HEK293 (cell line): ENCODE measurements at regions not wholly inside any gene's neighbourhood (a gene's known extent, or its start where the extent isn't known, plus 50 kb on each side); places are given as distances from the start of the nearest gene placed in this dataset.

Source experiments
- KLF7 ChIP-seq: fragments of 450-650 bp; formaldehyde crosslinking; IDR thresholded peaks from 2 replicates; pipeline ENCODE4 v1.5.1; 2016; ENCODE audit warnings: missing biosample characterization, missing genetic modification characterization, borderline replicate concordance
- MZF1 ChIP-seq: fragments of 450-650 bp; formaldehyde crosslinking; IDR thresholded peaks from 2 replicates; pipeline ENCODE4 v1.5.1; 2017; ENCODE audit warnings: missing biosample characterization, missing genetic modification characterization, borderline replicate concordance
- ZFP3 ChIP-seq: fragments of 450-650 bp; formaldehyde crosslinking; IDR thresholded peaks from 2 replicates; pipeline ENCODE4 v1.5.1; 2016; ENCODE audit warnings: low read depth, missing biosample characterization, missing genetic modification characterization
- ZNF510 ChIP-seq: fragments of 450-650 bp; formaldehyde crosslinking; IDR thresholded peaks from 2 replicates; pipeline ENCODE4 v1.5.1; 2018; ENCODE audit warnings: mild to moderate bottlenecking, missing genetic modification characterization, missing biosample characterization; ENCODE audit not compliant: insufficient replicate concordance
- ZNF521 ChIP-seq: fragments of 450-650 bp; formaldehyde crosslinking; IDR thresholded peaks from 2 replicates; pipeline ENCODE4 v1.5.1; 2017; ENCODE audit warnings: missing biosample characterization, mild to moderate bottlenecking, missing genetic modification characterization
- TF ChIP-seq, protein P1 (sequence below): fragments of 450-650 bp; formaldehyde crosslinking; IDR thresholded peaks from 2 replicates; pipeline ENCODE4 v1.5.1; 2016; ENCODE audit warnings: missing biosample characterization, missing genetic modification characterization

DNA sequence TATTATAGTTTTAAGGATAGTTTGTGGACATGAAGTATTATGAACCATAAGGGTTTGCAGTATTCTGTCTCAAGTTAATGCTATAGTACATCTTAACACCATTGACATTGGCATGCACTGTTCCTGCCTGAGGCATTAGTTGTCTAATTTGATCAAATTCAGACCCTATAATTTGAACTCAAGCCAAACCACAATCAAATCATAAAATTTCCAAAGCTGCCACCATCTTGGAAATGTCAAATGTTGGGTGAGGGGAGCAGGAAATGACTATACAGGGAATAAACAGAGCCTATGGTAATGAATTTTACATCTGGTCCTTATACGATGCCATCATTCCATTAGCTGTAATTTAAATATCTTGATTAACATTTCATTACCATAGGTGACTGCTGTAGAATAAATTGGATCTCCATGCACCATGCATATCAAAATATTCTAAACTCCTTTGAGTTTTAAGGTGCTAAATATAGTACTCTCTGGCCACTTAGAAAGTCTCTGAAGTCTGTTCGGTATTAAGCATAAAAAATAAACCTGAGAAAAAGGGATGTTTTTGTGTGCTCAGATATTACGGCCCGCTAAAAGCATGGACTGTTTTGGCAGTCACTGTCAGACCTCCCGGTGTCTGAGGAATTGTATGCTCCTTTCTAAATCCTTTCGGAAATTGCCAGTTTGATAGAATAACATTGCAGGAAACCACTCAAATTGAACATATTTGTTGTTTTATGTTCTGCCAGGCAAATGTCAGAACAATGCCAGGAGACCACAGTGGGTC, 257.7 kb downstream of the SPRY2 start:
- TF ChIP-seq ZNF510 (tag by site-specific recombination) (no peak), ZFP3 (tag by site-specific recombination) (no peak), KLF7 (tag by site-specific recombination) (no peak), MZF1 (tag by site-specific recombination) (no peak), ZNF521 (tag by site-specific recombination) (no peak)
- TF ChIP-seq, protein P1, sequence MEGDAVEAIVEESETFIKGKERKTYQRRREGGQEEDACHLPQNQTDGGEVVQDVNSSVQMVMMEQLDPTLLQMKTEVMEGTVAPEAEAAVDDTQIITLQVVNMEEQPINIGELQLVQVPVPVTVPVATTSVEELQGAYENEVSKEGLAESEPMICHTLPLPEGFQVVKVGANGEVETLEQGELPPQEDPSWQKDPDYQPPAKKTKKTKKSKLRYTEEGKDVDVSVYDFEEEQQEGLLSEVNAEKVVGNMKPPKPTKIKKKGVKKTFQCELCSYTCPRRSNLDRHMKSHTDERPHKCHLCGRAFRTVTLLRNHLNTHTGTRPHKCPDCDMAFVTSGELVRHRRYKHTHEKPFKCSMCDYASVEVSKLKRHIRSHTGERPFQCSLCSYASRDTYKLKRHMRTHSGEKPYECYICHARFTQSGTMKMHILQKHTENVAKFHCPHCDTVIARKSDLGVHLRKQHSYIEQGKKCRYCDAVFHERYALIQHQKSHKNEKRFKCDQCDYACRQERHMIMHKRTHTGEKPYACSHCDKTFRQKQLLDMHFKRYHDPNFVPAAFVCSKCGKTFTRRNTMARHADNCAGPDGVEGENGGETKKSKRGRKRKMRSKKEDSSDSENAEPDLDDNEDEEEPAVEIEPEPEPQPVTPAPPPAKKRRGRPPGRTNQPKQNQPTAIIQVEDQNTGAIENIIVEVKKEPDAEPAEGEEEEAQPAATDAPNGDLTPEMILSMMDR = no peak
